Activated CD4-positive, alpha-beta T cell treated with anti-CD3 and anti-CD28 coated beads for 4 hours (primary cell): ENCODE measurements at regions not wholly inside any gene's neighbourhood (a gene's known extent, or its start where the extent isn't known, plus 50 kb on each side); places are given as distances from the start of the nearest gene placed in this dataset.
"Not testable (repeated sequence)": the region's sequence is repeated elsewhere in the genome, so short reads cannot be mapped to it uniquely, and the experiment has no call there.

ENCODE experiments used
- DNase-seq, 2 donors: peaks; one replicate each; pipeline ENCODE4 v3.0.0-alpha.2; 2020

- DNase-seq: no peak
These were observed 225.3 kb downstream of the DLEU7 start for GRCh38 chr13:50618206-50618605.

GRCh38 chr13:50626101-50626547 is 217.4 kb downstream of the DLEU7 start:
- no peak for DNase-seq

- no peak for DNase-seq
These were observed 216.4 kb downstream of the DLEU7 start for GRCh38 chr13:50627111-50627510.

- DNase-seq: not testable (repeated sequence)
These were observed 215.0 kb downstream of the DLEU7 start for GRCh38 chr13:50628512-50628911.

GRCh38 chr13:50629497-50629896 is 214.0 kb downstream of the DLEU7 start:
- DNase-seq: no peak

- no peak for DNase-seq
These were observed 213.5 kb downstream of the DLEU7 start for GRCh38 chr13:50629966-50630365.

GRCh38 chr13:50631041-50631440 is 212.5 kb downstream of the DLEU7 start:
- DNase-seq: no peak

- DNase-seq: no peak
These were observed 209.2 kb downstream of the DLEU7 start for GRCh38 chr13:50634339-50634738.

GRCh38 chr13:50635504-50635903 is 208.0 kb downstream of the DLEU7 start:
- DNase-seq: no peak

- no peak for DNase-seq
These were observed 207.3 kb downstream of the DLEU7 start for GRCh38 chr13:50636007-50636704.

GRCh38 chr13:50643060-50643459 is 200.4 kb downstream of the DLEU7 start:
- DNase-seq: no peak

- no peak for DNase-seq
These were observed 199.2 kb downstream of the DLEU7 start for GRCh38 chr13:50644081-50644871.

- no peak for DNase-seq
These were observed 198.4 kb downstream of the DLEU7 start for GRCh38 chr13:50645092-50645491.

- no peak for DNase-seq
These were observed 197.4 kb downstream of the DLEU7 start for GRCh38 chr13:50646070-50646469.

- no peak for DNase-seq
These were observed 194.3 kb downstream of the DLEU7 start for GRCh38 chr13:50649211-50649610.

GRCh38 chr13:50650592-50651504 is 192.6 kb downstream of the DLEU7 start:
- no peak for DNase-seq

- DNase-seq: no peak
These were observed 191.6 kb downstream of the DLEU7 start for GRCh38 chr13:50651922-50652321.

- DNase-seq: no peak
These were observed 189.2 kb downstream of the DLEU7 start for GRCh38 chr13:50654331-50654730.

GRCh38 chr13:50661881-50662280 is 181.6 kb downstream of the DLEU7 start:
- DNase-seq: not testable (repeated sequence)

- no peak for DNase-seq
These were observed 178.5 kb downstream of the DLEU7 start for GRCh38 chr13:50664951-50665350.

GRCh38 chr13:50668049-50668448 is 175.4 kb downstream of the DLEU7 start:
- no peak for DNase-seq

GRCh38 chr13:50668691-50669271 is 174.7 kb downstream of the DLEU7 start:
- DNase-seq: no peak

- DNase-seq: no peak
These were observed 173.2 kb downstream of the DLEU7 start for GRCh38 chr13:50670272-50670671.
